Muscle layer of colon (tissue), 2 donors: ENCODE measurements at regions not wholly inside any gene's neighbourhood (a gene's known extent, or its start where the extent isn't known, plus 50 kb on each side); places are given as distances from the start of the nearest gene placed in this dataset.

Source experiments
- H3K27ac ChIP-seq: one replicate; pipeline ENCODE4 v1.7.0; 2013; ENCODE audit warnings: low read depth, mild to moderate bottlenecking, low read length, moderate library complexity
- H3K27me3 ChIP-seq, 2 donors: one replicate each; pipeline ENCODE4 v1.7.0; 2013; ENCODE audit warnings: low read length in 2 of 2, mild to moderate bottlenecking in 2 of 2; ENCODE audit not compliant: insufficient read depth in 2 of 2, control insufficient read depth in 1 of 2
- H3K36me3 ChIP-seq: one replicate; pipeline ENCODE4 v1.7.0; 2013; ENCODE audit warnings: mild to moderate bottlenecking, low read length; ENCODE audit not compliant: insufficient read depth
- H3K4me1 ChIP-seq: one replicate; pipeline ENCODE4 v1.7.0; 2013; ENCODE audit warnings: mild to moderate bottlenecking, low read length; ENCODE audit not compliant: insufficient read depth
- H3K4me3 ChIP-seq, 2 donors: one replicate each; pipeline ENCODE4 v1.7.0; 2013; ENCODE audit warnings: low read length in 2 of 2, low read depth in 1 of 2, mild to moderate bottlenecking in 1 of 2, moderate library complexity in 1 of 2
- H3K9ac ChIP-seq: one replicate; pipeline ENCODE4 v1.7.0; 2013; ENCODE audit warnings: low read length
- H3K9me3 ChIP-seq: one replicate; pipeline ENCODE4 v1.7.0; 2013; ENCODE audit warnings: mild to moderate bottlenecking, low read length
- donor health status: abdominal sarcoma.
- donor health status: Adenocarcinoma of cecum.

DNA sequence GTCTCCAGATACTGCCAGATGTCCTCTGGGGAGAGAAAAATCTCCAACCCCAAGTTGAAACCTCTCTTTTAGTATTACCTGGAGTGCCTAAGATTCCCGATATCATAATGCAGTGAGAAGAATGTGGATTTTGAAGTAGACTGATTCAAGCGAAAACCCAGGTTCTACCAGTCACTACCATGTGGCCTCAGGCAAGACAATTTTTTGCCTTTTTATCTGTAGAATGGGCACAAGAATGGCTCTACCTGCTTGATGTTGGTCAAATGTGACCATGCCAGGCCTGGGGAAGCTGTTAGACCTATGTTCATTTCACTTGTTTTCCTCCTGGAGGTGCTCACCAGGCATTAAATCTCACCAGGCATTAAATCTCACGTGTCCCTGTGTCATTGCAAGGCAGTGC, 131.3 kb downstream of the DDX1 start:
- Histone ChIP-seq H3K36me3 (no peaks in the 10 kb centered on the region), H3K27me3 (no peaks in the 10 kb centered on the region), H3K27ac (no peak overlapping the region), H3K9me3 (no peaks in the 10 kb centered on the region), H3K9ac (no peak overlapping the region), H3K4me1 (no peaks in the 10 kb centered on the region), H3K4me3 (no peak overlapping the region)

GRCh38 chr2:15724235-15724634, 132.6 kb downstream of the DDX1 start:
- Histone ChIP-seq H3K4me3 (no peak overlapping the region), H3K36me3 (no peaks in the 10 kb centered on the region), H3K27me3 (no peaks in the 10 kb centered on the region), H3K4me1 (no peaks in the 10 kb centered on the region), H3K9ac (no peak overlapping the region), H3K9me3 (no peaks in the 10 kb centered on the region), H3K27ac (no peak overlapping the region)

GRCh38 chr2:15725101-15725781, 133.6 kb downstream of the DDX1 start:
- Histone ChIP-seq H3K4me3 (no peak overlapping the region), H3K36me3 (no peaks in the 10 kb centered on the region), H3K4me1 (peaks cover 6% of the 10 kb centered on the region), H3K27ac (no peak overlapping the region), H3K9me3 (no peaks in the 10 kb centered on the region), H3K27me3 (no peaks in the 10 kb centered on the region), H3K9ac (no peak overlapping the region)

DNA sequence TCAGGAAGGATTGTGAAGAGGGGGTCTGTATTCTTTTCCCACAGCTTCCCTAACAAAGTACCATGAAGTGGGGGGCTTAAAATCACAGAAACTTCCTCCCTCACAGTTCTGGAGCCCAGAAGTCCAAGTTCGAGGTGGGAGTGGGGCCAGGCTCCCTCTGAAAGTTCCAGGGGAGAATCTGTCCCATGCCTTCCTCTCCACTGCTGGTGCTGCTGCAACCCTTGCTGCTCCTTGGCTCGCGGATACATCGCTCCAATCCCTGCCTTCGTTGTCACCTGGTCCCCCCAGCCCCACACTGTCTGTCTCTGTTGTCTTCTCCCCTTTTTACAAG, 134.1 kb downstream of the DDX1 start:
- H3K4me1 ChIP-seq, result peaks cover 11% of the 10 kb centered on the region
- H3K27me3 ChIP-seq, result no peaks in the 10 kb centered on the region
- no peaks in the 10 kb centered on the region for H3K9me3 ChIP-seq
- no peaks in the 10 kb centered on the region for H3K36me3 ChIP-seq
- no peak overlapping the region for H3K4me3 ChIP-seq
- no peak overlapping the region for H3K27ac ChIP-seq
- no peak overlapping the region for H3K9ac ChIP-seq

DNA sequence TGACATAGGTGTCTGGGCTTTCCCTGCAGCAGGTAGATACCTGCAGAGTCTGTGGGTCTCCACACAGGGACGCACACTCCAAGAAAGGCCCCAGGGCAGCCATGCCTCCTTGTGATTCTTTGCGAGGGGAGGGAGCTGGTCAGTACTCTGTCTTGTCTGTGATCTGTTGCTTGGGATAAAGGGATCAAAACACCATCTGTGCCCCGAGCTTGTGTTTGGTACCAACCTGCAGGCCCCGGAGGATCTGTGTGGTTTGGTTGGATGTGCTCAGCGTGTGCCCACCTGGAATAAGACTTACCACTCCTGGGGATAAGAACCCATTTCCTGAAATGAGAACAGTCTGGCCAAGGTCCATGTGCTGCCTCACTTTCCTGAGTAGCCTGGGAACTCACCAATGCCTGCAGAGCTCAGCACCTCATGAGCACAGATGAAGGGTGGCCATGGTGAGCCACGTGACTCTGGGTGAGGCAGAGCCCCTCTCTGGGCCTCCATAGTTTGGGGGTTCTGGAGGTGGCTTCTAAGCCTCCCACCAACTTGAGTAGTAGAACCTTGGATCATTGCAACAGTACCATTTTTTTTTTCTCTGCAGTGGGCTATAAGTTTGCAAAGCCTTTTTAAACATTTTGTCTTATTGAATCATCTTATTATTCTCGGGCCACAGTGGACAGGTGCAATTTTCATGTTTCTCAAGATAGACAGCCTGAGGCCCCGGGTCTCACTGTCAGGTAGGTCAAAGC, 134.8 kb downstream of the DDX1 start:
- no peaks in the 10 kb centered on the region for H3K27me3 ChIP-seq
- no peaks in the 10 kb centered on the region for H3K9me3 ChIP-seq
- H3K4me1 ChIP-seq, result peaks cover 17% of the 10 kb centered on the region
- H3K4me3 ChIP-seq, result no peak overlapping the region
- H3K36me3 ChIP-seq, result no peaks in the 10 kb centered on the region
- no peak overlapping the region for H3K27ac ChIP-seq
- H3K9ac ChIP-seq, result no peak overlapping the region

DNA sequence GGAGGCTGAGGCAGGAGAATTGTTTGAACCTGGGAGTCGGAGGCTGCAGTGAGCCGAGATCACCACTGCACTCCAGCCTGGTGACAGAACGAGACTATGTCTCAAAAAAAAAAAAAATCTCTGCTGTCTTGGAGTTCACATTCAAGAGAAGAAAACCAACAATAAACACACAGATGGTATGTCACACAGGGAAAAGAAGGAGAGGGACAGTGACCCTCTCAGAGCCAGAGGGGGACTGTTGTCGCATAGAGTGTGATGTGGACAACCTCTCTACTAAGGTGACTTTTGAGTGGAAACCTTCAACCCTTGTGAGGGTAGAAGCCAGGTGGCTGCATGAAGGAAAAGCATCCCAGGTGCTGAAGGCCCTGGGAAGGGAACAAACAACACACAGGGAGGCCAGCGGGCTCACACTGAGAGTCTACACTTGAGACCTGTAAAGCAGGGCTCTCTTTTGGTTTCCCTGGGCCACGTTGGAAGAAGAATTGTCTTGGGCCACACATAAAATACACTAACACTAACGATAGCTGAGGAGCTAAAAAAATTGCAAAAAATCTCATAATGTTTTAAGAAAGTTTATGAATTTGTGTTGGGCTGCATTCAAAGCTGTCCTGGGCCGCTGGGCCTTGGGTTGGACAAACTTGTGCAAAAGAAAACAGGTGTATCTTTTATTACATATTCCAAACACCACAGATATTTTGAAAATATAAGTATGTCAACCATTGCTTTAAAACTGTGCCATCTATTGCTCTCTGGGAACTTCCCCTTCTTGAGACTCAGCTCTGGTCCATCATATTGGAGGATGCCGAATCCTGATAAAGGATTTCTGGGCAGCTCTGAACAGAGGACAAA, 136.0 kb downstream of the DDX1 start:
- H3K36me3 ChIP-seq, result no peaks in the 10 kb centered on the region
- no peaks in the 10 kb centered on the region for H3K9me3 ChIP-seq
- no peaks in the 10 kb centered on the region for H3K27me3 ChIP-seq
- no peak overlapping the region for H3K27ac ChIP-seq
- H3K4me1 ChIP-seq, result peaks cover 17% of the 10 kb centered on the region
- no peak overlapping the region for H3K9ac ChIP-seq
- no peak overlapping the region for H3K4me3 ChIP-seq

DNA sequence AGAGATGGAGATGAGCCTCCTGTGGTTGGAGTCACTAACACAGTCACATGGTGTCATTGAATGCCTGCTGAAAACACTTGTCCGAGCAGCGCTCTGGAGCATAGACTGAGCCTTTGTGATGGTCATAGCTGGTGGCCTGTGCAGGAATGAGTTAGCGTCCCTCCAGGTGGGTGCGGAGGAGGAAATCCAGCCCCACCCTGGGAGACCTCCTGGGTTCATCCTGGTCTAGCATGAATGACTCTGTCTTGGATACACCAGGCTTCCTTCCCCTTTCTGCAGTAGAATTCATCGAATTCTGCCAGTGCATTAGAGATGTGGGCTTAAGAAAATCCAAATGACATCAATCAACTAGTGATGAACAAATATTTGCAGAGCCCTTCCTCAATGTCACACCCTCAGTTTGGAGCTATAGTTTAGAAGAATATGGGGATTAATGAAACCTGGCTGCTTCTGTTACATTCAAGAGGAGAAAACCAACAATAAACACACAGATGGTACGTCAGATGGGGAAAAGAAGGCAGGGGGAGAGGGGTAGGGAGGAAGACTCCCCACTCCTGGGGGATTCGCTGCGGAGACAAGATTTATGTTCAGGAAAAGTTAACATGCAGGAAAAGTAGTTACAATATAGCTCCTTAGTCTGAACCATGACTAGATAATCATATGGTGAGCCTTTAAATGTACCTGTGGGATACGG, 136.7 kb downstream of the DDX1 start:
- Histone ChIP-seq H3K4me1 (peaks cover 19% of the 10 kb centered on the region), H3K9me3 (no peaks in the 10 kb centered on the region), H3K27ac (no peak overlapping the region), H3K4me3 (no peak overlapping the region), H3K27me3 (no peaks in the 10 kb centered on the region), H3K9ac (no peak overlapping the region), H3K36me3 (no peaks in the 10 kb centered on the region)

DNA sequence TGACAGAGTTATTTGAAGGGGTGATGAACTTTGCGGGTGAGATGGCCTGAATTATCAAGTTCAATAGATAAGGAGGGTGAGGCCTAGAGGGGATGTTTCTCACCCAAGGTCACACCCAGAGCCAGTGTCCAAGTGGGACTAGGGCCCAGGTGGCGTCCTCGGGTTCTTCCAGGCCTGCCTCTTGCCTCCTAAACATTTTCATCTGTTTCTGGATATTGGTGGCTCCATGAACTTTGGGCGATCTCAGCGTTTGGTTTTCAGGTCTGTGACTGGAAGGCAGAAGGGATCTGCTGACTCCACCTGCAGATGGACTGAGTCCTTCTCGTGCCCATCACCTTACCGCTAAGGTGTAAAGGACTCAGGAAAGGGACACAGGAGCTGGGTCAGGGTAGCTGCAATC, 137.3 kb downstream of the DDX1 start:
- Histone ChIP-seq H3K9ac (no peak overlapping the region), H3K27me3 (no peaks in the 10 kb centered on the region), H3K27ac (no peak overlapping the region), H3K36me3 (no peaks in the 10 kb centered on the region), H3K4me1 (peaks cover 25% of the 10 kb centered on the region), H3K4me3 (no peak overlapping the region), H3K9me3 (no peaks in the 10 kb centered on the region)

DNA sequence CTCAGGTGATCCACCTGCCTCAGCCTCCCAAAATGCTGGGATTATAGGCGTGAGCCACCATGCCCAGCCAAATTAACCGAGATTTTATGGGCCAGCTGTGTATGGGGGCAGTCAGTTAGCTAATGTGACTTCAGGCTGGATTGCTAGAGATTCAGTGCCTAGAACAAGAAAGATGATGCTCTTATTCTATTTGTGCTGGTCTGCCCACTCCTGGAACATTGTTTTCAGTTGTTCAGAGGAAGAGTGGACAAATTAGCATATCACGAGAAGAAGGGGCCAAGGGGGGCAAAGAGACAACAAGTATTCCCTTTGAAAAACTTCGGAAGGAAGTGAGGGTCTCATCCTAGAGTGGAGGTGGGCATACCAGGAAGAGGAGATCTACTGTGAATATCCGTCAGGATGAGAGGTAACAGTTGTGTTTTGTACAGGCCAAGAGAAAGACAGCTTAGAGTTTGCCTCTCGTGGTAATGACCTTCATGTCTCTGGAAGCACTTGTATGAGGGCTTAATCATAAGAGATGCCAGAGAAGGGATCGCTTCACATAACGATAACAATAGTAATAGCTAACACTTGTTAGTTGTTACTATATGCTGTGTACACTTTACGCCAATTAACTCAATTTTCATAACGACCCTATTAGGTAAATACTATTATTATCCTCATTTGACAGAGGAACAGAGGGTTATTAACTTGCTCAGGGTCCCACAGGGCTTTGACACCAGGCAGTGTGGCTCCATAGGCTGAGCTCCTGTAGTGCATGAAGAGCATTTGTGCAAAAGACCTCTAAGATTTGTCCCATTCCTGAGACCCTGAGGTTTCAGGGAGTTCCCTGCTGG, 138.3 kb downstream of the DDX1 start:
- H3K4me3 ChIP-seq, result no peak overlapping the region
- no peak overlapping the region for H3K27ac ChIP-seq

DNA sequence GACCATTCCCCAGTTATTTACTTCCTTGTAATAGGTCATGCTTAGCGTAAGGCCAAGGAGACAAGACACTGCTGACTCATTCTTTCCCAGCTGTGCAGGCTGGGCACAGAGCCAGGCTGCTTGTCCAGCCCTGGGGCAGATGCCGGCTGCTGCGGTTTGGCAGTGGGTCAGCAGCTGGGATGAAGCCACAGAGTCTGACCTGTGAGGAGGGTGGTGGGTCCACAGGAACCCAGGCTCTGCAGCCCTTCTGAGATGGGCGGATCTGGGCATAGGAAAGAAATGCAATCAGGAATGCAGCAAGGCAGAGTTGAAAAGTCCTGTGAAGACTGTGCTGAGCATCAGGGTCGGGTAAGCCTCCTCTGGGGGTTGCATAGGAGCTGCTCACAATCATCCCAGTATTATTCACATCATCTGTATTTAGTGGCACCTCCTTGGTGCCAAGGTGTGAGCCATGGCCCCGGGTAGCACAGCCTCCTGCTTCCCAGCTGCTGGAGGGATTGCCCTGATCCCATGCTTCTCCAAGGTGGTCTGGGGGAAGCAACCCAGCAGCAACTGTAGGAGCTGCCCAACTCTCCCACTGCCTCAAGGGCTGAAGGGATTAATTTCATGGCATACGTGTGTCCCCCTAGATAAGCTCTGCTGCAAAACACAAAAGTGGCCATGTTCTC, 139.0 kb downstream of the DDX1 start:
- H3K27ac ChIP-seq, result no peak overlapping the region
- no peaks in the 10 kb centered on the region for H3K36me3 ChIP-seq
- H3K4me3 ChIP-seq, result no peak overlapping the region
- H3K4me1 ChIP-seq, result peaks cover 36% of the 10 kb centered on the region
- no peaks in the 10 kb centered on the region for H3K9me3 ChIP-seq
- H3K27me3 ChIP-seq, result no peaks in the 10 kb centered on the region
- no peak overlapping the region for H3K9ac ChIP-seq

More for the DNA sequence above, 138.3 kb downstream of the DDX1 start:
- no peak overlapping the region for H3K9ac ChIP-seq
- peaks cover 34% of the 10 kb centered on the region for H3K4me1 ChIP-seq
- H3K36me3 ChIP-seq, result no peaks in the 10 kb centered on the region
- no peaks in the 10 kb centered on the region for H3K9me3 ChIP-seq
- H3K27me3 ChIP-seq, result no peaks in the 10 kb centered on the region
